WI38 (cell line): ENCODE measurements at regions not wholly inside any gene's neighbourhood (a gene's known extent, or its start where the extent isn't known, plus 50 kb on each side); places are given as distances from the start of the nearest gene placed in this dataset.
"Not testable (repeated sequence)": the region's sequence is repeated elsewhere in the genome, so short reads cannot be mapped to it uniquely, and the experiment has no call there.

Experiments
- H3K4me3 ChIP-seq: 2 replicates; pipeline ENCODE4 v1.5.1; 2011; ENCODE audit warnings: low read depth, mild to moderate bottlenecking, control low read depth, low read length
- CTCF ChIP-seq: IDR thresholded peaks from 2 replicates; pipeline ENCODE4 v1.5.1; 2012; ENCODE audit warnings: low read depth, mild to moderate bottlenecking, control low read depth, low read length

- TF ChIP-seq CTCF: no peak
Observed at GRCh38 chr13:59404331-59404730, 759.4 kb downstream of the DIAPH3 start.

GRCh38 chr13:59407251-59407650 lies 756.5 kb downstream of the DIAPH3 start:
- H3K4me3 ChIP-seq: not testable (repeated sequence)

More at GRCh38 chr13:59404331-59404730, 759.4 kb downstream of the DIAPH3 start:
- H3K4me3 ChIP-seq: no peak overlapping the region

GRCh38 chr13:59408738-59409137 lies 755.0 kb downstream of the DIAPH3 start:
- no peak overlapping the region for H3K4me3 ChIP-seq
- TF ChIP-seq CTCF: no peak

- no peak for TF ChIP-seq CTCF
- no peak overlapping the region for H3K4me3 ChIP-seq
Observed at GRCh38 chr13:59409211-59409610, 754.5 kb downstream of the DIAPH3 start.

GRCh38 chr13:59409634-59410200 lies 754.0 kb downstream of the DIAPH3 start:
- TF ChIP-seq CTCF: no peak
- no peak overlapping the region for H3K4me3 ChIP-seq

GRCh38 chr13:59413126-59413525 lies 750.6 kb downstream of the DIAPH3 start:
- TF ChIP-seq CTCF: no peak

GRCh38 chr13:59414006-59414405 lies 749.7 kb downstream of the DIAPH3 start:
- no peak for TF ChIP-seq CTCF
- no peak overlapping the region for H3K4me3 ChIP-seq

More at GRCh38 chr13:59413126-59413525, 750.6 kb downstream of the DIAPH3 start:
- no peak overlapping the region for H3K4me3 ChIP-seq

- H3K4me3 ChIP-seq: no peak overlapping the region
- TF ChIP-seq CTCF: no peak
Observed at GRCh38 chr13:59415498-59415897, 748.2 kb downstream of the DIAPH3 start.
